ENCODE measurements at regions not wholly inside any gene's neighbourhood (a gene's known extent, or its start where the extent isn't known, plus 50 kb on each side); places are given as distances from the start of the nearest gene placed in this dataset.

DNA sequence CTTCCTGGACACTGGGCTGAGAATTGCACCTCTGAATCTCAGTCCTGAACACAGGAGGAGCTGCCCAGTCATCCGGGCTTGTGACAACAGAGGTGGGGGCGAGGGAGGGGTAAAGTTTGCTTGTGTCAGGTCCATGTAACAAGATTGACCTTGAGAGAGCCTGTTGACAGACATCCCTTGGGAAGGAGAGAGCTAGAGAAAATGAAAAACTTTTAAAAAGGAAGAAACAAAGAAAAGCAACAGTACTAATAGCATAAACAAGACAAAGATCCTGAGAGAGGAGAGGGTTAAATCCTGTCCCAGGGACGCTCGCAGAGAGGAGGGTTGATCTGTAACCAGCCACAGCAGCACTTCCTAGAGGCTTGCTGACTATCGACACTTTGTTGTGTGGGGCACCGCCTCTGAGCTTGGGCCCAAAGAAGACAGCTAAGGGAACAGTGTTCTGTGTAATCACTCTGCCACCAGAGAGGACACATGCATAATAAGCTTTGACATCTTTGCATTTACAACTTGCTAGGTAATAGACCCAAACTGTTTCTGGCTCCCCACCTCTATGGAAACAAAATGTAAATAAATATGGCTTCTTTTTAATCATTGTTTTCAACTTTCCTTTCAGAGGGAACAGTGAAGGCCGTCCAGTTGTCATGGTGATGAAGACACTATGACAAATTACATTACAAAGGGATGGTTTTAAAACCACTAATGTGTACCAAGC, 363.7 kb downstream of the CSNK1G3 start:
- no peak overlapping the region for H3K4me3 Mint-ChIP-seq
- no peak for ATAC-seq
- no peaks in the 10 kb centered on the region for H3K27me3 Mint-ChIP-seq
- no peaks in the 10 kb centered on the region for H3K9me3 Mint-ChIP-seq (ENCODE audit: low read depth)
- CTCF ChIA-PET, result no interaction called here
- H3K36me3 Mint-ChIP-seq, result no peaks in the 10 kb centered on the region
- no peak for DNase-seq
- H3K4me1 Mint-ChIP-seq, result no peaks in the 10 kb centered on the region
- H3K27ac Mint-ChIP-seq, result no peak overlapping the region

DNA sequence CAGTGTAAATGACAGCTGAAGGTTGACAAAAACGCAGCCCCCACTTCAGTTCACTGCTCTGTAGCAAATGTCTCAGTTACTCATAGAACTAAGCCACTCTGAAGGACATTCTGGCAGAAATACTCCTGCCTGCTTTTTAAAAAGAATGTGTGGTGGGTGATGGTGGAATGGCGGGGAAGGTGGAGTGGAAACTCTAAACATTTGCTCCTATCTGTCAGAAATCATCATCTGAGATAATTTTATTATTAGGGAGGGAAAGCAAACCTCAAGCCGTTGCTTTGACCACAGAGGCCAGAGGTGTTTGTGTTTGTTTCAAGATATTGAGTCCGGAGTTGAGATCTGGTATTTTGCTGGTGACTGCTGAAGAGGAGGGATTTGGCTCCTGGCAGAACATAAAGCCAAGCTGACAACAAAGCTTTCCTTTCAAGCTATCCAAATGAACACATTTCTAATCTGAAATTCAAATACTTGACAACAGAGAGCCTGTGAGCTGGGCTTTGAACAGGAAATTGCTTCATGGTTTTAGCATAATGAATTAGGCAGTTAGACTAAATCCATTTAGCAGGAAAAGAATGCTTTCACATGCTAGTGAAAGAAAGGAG, 362.7 kb downstream of the CSNK1G3 start:
- no peak overlapping the region for H3K4me3 Mint-ChIP-seq
- no peaks in the 10 kb centered on the region for H3K9me3 Mint-ChIP-seq (ENCODE audit: low read depth)
- DNase-seq (no peak), ATAC-seq (no peak)
- no peaks in the 10 kb centered on the region for H3K4me1 Mint-ChIP-seq
- CTCF ChIA-PET, result no interaction called here
- no peaks in the 10 kb centered on the region for H3K36me3 Mint-ChIP-seq
- H3K27ac Mint-ChIP-seq, result no peak overlapping the region
- no peaks in the 10 kb centered on the region for H3K27me3 Mint-ChIP-seq

DNA sequence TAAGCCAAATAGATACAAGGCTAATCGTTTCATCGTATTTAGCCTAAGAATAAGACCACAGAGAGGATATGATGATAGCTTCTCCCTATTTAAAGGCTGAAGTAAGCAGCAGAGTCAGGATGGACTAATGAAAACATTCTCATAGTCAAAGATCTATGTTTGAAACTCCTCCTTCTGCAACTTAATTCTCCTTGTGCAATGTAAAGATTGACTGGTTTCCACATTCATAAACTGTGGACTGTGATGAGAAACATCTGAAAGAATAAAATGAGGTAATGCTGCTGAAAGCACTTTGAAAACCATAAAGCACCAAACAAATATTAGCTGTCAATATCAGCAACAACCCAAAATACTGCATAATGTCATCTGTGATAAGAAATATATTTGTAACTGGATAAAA, 361.9 kb downstream of the CSNK1G3 start:
- no peak overlapping the region for H3K27ac Mint-ChIP-seq
- DNase-seq, result no peak
- no peaks in the 10 kb centered on the region for H3K4me1 Mint-ChIP-seq
- no peaks in the 10 kb centered on the region for H3K27me3 Mint-ChIP-seq
- CTCF ChIA-PET, result no interaction called here
- no peak for ATAC-seq
- H3K36me3 Mint-ChIP-seq, result no peaks in the 10 kb centered on the region
- H3K9me3 Mint-ChIP-seq (ENCODE audit: low read depth), result no peaks in the 10 kb centered on the region
- H3K4me3 Mint-ChIP-seq, result no peak overlapping the region

DNA sequence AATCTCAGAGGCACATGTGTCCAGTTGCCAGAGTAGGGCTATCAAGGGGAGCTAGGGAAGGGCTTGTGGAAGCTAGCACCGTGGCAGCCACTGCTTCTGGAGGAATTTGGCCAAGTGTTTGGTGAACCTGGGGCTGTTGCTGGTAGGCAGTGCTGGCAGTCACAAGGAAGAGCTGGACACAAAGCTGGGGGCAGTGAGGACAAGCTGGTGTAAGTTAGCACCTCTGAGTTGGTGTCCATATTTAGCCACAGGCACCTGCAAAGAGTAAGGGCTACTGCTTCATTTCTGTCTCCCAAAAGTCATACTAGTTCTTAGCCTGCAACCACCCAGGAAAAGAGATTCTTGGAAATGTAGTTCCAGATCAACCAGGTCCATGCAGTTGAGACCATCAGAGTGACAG, 359.4 kb downstream of the CSNK1G3 start:
- Mint-ChIP-seq H3K27ac (no peak overlapping the region), H3K4me3 (no peak overlapping the region), H3K36me3 (no peaks in the 10 kb centered on the region), H3K9me3 (ENCODE audit: low read depth) (peaks cover 5% of the 10 kb centered on the region), H3K4me1 (no peaks in the 10 kb centered on the region), H3K27me3 (no peaks in the 10 kb centered on the region)
- no peak for DNase-seq
- ATAC-seq, result no peak
- CTCF ChIA-PET, result no interaction called here

DNA sequence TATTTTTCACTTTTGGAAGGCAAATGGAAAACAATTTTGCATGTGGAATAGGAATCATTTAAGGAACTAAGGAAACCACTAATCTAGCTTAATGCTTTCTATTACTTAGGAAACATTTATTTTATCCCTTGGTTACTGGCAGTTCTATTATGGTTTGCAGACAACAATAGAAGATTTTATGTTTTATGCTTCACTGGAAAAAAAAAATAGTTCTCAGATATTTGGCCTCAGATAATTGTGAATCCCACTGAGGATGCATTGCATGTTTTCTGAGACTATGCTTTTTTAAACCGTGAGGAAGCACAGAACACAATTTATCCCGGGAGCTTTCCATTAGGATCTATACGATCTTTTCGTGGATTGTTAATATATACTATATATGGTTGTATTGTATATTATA, 356.9 kb downstream of the CSNK1G3 start:
- H3K4me3 Mint-ChIP-seq, result no peak overlapping the region
- H3K4me1 Mint-ChIP-seq, result no peaks in the 10 kb centered on the region
- H3K27me3 Mint-ChIP-seq, result no peaks in the 10 kb centered on the region
- CTCF ChIA-PET, result no interaction called here
- no peaks in the 10 kb centered on the region for H3K36me3 Mint-ChIP-seq
- ATAC-seq (no peak), DNase-seq (no peak)
- H3K9me3 Mint-ChIP-seq (ENCODE audit: low read depth), result peaks cover 7% of the 10 kb centered on the region
- no peak overlapping the region for H3K27ac Mint-ChIP-seq

DNA sequence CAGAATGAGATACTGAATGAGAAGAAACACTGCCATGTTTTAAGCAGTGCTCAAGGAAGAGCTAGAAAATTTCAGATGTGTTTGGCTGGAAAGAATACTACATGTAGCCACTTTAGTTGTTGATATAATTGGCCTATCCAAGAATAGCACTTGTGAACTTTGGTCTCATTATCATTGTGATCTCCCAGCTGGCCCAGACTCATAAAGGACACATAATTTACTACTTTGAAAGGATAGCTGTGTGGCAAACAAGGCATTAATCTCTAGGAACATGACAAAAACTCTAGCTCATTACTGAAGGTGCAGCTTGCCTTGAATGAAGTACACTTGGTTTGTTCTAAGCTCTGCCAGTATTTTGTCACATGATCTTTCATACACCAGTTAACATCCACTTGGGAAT, 356.3 kb downstream of the CSNK1G3 start:
- Mint-ChIP-seq H3K36me3 (no peaks in the 10 kb centered on the region), H3K9me3 (ENCODE audit: low read depth) (peaks cover 7% of the 10 kb centered on the region), H3K27ac (no peak overlapping the region), H3K4me1 (no peaks in the 10 kb centered on the region), H3K4me3 (no peak overlapping the region), H3K27me3 (no peaks in the 10 kb centered on the region)
- ATAC-seq (no peak), DNase-seq (no peak)
- CTCF ChIA-PET, result no interaction called here

DNA sequence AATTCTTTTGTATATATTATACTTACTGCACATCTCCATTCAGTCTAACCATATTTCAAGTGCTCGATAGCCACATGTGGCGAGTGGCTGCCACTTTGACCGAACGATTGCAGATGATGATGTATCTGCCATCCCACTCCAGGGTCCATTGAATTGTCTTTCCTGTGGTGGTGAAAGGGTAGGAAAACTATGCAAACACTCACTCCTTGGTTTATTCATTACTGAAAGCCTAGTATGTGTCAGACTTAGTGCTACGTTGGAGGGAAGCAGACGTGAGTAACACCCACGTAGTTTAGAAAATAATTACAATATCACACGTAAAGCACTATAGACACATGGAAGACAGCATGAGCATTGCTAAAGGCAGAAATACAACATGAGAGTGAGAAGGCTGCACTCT, 353.7 kb downstream of the CSNK1G3 start:
- ATAC-seq (no peak), DNase-seq (no peak)
- no peaks in the 10 kb centered on the region for H3K36me3 Mint-ChIP-seq
- no peaks in the 10 kb centered on the region for H3K4me1 Mint-ChIP-seq
- no peaks in the 10 kb centered on the region for H3K27me3 Mint-ChIP-seq
- peaks cover 7% of the 10 kb centered on the region for H3K9me3 Mint-ChIP-seq (ENCODE audit: low read depth)
- CTCF ChIA-PET, result no interaction called here
- H3K27ac Mint-ChIP-seq, result no peak overlapping the region
- no peak overlapping the region for H3K4me3 Mint-ChIP-seq

DNA sequence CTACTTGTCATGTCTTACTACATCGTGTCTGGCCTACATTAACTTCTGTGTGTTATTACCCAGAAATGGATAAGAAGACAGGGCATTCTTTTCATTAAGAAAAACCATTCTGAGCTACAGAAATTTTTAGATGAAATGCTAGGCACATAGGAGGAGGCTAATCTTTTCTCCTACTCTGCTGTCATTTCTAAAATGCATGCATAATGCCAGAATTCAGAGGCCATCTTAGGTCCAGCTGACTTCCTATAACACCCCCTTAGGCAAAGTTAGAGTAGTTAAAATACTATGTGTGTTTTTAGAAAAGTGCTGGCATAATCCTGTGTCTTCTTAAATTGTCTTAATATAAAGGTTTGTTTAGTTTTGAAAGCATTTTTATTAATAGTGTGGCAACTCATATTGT, 352.6 kb downstream of the CSNK1G3 start:
- Mint-ChIP-seq H3K4me1 (no peaks in the 10 kb centered on the region), H3K27ac (no peak overlapping the region), H3K36me3 (no peaks in the 10 kb centered on the region), H3K9me3 (ENCODE audit: low read depth) (peaks cover 7% of the 10 kb centered on the region), H3K4me3 (no peak overlapping the region), H3K27me3 (no peaks in the 10 kb centered on the region)
- ATAC-seq (no peak), DNase-seq (no peak)
- CTCF ChIA-PET, result no interaction called here

DNA sequence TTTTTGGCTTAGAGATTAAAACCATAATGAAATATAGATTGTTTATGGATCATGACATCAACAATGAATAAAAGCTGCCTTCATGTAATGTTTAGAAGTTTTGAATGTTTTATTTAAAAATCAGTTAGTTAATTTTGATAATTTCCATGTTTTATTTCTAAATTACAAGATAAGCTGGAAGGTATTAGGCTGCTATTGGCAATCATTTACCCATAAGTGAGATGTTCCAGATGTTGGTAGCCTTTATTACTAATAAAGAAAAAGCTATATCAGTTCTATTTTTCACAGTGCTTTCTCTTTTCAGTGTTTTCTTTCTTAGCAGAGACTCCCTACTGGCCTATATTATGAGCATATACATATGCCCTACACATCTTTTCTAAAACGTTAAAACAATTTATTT, 347.0 kb downstream of the CSNK1G3 start:
- Mint-ChIP-seq H3K27me3 (no peaks in the 10 kb centered on the region), H3K9me3 (ENCODE audit: low read depth) (no peaks in the 10 kb centered on the region), H3K4me1 (no peaks in the 10 kb centered on the region), H3K36me3 (no peaks in the 10 kb centered on the region), H3K27ac (no peak overlapping the region), H3K4me3 (no peak overlapping the region)
- CTCF ChIA-PET, result no interaction called here
- ATAC-seq (no peak), DNase-seq (no peak)

DNA sequence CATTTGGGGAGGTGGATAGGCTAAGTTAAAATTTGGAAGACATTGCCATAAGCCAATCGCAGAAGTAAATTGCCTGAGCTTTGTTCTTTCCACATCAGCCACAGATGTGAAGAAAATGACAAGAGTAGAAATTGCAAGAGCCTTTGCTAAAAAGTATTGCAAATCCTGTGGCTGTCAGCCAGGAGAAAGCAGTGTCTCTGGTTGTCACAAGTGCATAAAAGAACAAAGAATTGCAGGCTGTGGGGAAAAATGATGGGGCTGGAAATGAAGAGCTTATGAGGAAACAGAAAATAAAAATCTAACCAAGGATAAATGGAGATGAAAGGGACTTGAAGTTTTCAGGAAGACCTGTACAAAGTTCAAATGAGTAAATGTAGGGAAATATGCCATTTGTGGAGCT, 344.8 kb downstream of the CSNK1G3 start:
- H3K4me3 Mint-ChIP-seq, result no peak overlapping the region
- no peak for ATAC-seq
- no peak overlapping the region for H3K27ac Mint-ChIP-seq
- CTCF ChIA-PET, result no interaction called here
- H3K36me3 Mint-ChIP-seq, result no peaks in the 10 kb centered on the region
- no peaks in the 10 kb centered on the region for H3K27me3 Mint-ChIP-seq
- H3K4me1 Mint-ChIP-seq, result no peaks in the 10 kb centered on the region
- peaks cover 3% of the 10 kb centered on the region for H3K9me3 Mint-ChIP-seq (ENCODE audit: low read depth)
- DNase-seq, result no peak

DNA sequence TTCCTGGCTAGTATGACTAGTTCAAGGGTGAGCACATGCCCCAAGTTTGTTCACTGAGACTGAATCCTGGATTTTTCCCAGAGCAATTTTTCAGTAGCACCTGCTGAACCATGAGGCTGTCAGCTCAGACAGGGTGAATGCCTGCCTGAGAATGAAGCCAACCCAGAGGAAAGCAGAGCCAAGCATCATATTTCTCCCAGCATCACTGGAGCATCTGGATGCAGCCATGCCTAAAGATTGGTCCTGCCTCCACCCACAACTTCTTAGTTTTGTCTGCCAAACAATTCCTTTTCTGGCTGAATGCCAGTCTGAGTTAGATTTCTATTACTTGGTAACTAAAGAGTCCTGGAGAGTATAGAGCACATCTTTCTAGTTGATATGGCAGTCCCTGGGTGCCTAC, 343.6 kb downstream of the CSNK1G3 start:
- Mint-ChIP-seq H3K9me3 (ENCODE audit: low read depth) (peaks cover 3% of the 10 kb centered on the region), H3K27me3 (no peaks in the 10 kb centered on the region), H3K4me1 (no peaks in the 10 kb centered on the region), H3K27ac (no peak overlapping the region), H3K4me3 (no peak overlapping the region), H3K36me3 (no peaks in the 10 kb centered on the region)
- CTCF ChIA-PET, result no interaction called here
- DNase-seq (no peak), ATAC-seq (no peak)

DNA sequence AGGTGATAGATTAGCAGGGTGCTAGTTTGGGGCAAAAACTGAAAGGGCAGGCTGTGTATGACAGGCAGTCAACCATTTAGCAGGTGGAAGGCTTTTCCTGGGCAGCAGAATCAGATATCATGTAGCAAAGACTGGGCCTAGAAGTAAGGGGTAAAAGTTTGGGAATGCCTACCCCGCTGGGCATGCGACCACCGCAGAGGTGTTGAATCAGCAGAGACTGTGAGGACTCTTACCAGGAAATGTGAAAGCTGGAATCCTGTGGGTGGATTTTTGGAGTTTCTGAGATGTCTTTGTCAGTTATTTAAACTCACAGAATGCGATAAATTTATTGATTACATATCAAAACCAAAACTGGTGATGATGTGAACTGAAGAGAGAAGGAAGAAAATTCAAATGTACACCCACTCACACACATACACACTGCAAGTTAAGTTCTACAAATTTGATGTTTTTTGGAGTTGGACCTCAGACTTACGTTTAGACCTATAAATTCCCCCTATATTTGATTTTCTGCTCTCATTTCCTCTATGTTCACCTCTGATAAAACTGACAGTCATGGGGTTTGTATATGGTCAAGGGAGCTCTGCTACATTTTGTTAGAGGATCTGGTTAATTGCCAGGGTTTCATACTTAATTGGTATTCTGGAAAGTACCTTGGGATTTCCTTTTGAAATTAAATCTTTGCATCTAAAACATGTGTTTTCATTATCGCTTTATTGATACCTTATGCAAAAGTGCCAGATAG, 333.6 kb downstream of the CSNK1G3 start:
- Mint-ChIP-seq H3K36me3 (no peaks in the 10 kb centered on the region), H3K4me1 (no peaks in the 10 kb centered on the region), H3K4me3 (no peak overlapping the region), H3K27me3 (no peaks in the 10 kb centered on the region), H3K27ac (no peak overlapping the region), H3K9me3 (ENCODE audit: low read depth) (peaks cover 3% of the 10 kb centered on the region)
- DNase-seq (no peak), ATAC-seq (no peak)
- CTCF ChIA-PET, result no interaction called here

DNA sequence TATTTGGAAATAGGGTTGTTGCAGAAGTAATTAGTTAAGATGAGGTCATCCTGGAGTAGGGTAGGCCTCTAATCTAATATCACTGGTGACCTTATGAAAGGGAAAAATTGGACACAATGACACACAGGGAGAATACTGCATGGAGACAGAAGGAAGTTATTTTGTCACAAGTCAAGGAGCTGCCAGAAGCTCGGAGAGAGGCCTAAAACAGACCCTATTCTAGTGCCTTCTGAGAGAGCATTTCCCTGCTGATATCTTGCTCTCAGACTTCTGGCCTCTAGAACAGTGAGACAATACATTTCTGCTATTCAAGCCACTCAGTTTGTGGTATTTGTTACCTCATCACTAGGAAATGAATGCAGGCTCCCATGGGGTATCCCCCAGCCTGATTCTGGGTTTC, 332.9 kb downstream of the CSNK1G3 start:
- Mint-ChIP-seq H3K36me3 (no peaks in the 10 kb centered on the region), H3K9me3 (ENCODE audit: low read depth) (peaks cover 3% of the 10 kb centered on the region), H3K4me1 (no peaks in the 10 kb centered on the region), H3K4me3 (no peak overlapping the region), H3K27me3 (no peaks in the 10 kb centered on the region), H3K27ac (no peak overlapping the region)
- CTCF ChIA-PET, result no interaction called here
- DNase-seq, result no peak
- ATAC-seq, result no peak

DNA sequence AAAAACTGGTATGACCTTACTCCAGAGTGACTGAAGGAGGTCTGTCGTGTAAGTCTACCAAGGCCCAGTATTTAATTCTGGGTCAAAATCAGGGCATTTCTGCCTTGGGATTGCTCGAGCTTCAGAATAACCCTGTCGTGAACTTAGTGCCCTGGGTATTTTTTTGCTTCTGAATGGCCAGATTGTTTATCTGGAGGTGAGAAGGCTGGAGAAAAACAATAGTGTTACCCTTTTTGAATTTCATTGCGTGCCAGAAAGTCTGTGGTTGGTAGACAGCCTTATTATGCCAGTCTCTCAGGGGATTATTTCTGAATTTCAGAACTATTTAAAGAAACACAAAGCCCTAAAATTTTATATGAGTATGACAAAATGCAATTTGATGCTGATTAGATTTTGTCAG, 323.4 kb downstream of the CSNK1G3 start:
- Mint-ChIP-seq H3K27me3 (no peaks in the 10 kb centered on the region), H3K27ac (no peak overlapping the region), H3K9me3 (ENCODE audit: low read depth) (peaks cover 2% of the 10 kb centered on the region), H3K4me1 (no peaks in the 10 kb centered on the region), H3K4me3 (no peak overlapping the region), H3K36me3 (no peaks in the 10 kb centered on the region)
- ATAC-seq (no peak), DNase-seq (no peak)
- CTCF ChIA-PET, result no interaction called here
